Fibroblast of the aortic adventitia (primary cell): ENCODE measurements at regions not wholly inside any gene's neighbourhood (a gene's known extent, or its start where the extent isn't known, plus 50 kb on each side); places are given as distances from the start of the nearest gene placed in this dataset.
A peak's percentile ranks its signal among the peaks of the same experiment; 100 is the strongest.

Experiments
- DNase-seq: peaks from one replicate; pipeline ENCODE4 v3.0.0-alpha.2; 2010; ENCODE audit warnings: low read depth
- H3K4me3 ChIP-seq: 2 replicates; pipeline ENCODE4 v1.5.1; 2011; ENCODE audit warnings: low read depth, mild to moderate bottlenecking, control low read depth, low read length, moderate library complexity
- CTCF ChIP-seq: IDR thresholded peaks from 2 replicates; pipeline ENCODE4 v1.5.1; 2011; ENCODE audit warnings: mild to moderate bottlenecking, low read length, control low read depth, inconsistent platforms; ENCODE audit not compliant: insufficient read depth

- no peak for TF ChIP-seq CTCF
- H3K4me3 ChIP-seq, result no peak overlapping the region
- no peak for DNase-seq
Measured at GRCh38 chr6:133171989-133172604, 69.1 kb upstream of the EYA4 start.

- TF ChIP-seq CTCF, result no peak
- H3K4me3 ChIP-seq, result no peak overlapping the region
- no peak for DNase-seq
Measured at GRCh38 chr6:133173276-133173675, 67.9 kb upstream of the EYA4 start.

GRCh38 chr6:133179481-133179880 is 61.7 kb upstream of the EYA4 start:
- TF ChIP-seq CTCF, result no peak
- no peak for DNase-seq
- no peak overlapping the region for H3K4me3 ChIP-seq

GRCh38 chr6:133183691-133184090 is 57.5 kb upstream of the EYA4 start:
- DNase-seq, result no peak
- no peak overlapping the region for H3K4me3 ChIP-seq
- TF ChIP-seq CTCF, result no peak

GRCh38 chr6:133184798-133185372 is 56.3 kb upstream of the EYA4 start:
- TF ChIP-seq CTCF, result peak; percentile 58
- peak; percentile 72 for DNase-seq
- H3K4me3 ChIP-seq, result no peak overlapping the region

GRCh38 chr6:133185731-133186130 is 55.4 kb upstream of the EYA4 start:
- DNase-seq, result no peak
- no peak for TF ChIP-seq CTCF
- H3K4me3 ChIP-seq, result no peak overlapping the region

GRCh38 chr6:133187114-133187513 is 54.0 kb upstream of the EYA4 start:
- DNase-seq, result no peak
- TF ChIP-seq CTCF, result no peak
- no peak overlapping the region for H3K4me3 ChIP-seq
